Ishikawa (cell line): ENCODE measurements at regions not wholly inside any gene's neighbourhood (a gene's known extent, or its start where the extent isn't known, plus 50 kb on each side); places are given as distances from the start of the nearest gene placed in this dataset.

Experiments
- CEBPB ChIP-seq: IDR thresholded peaks from 2 replicates; pipeline ENCODE4 v1.6.1; 2012
- CREB1 ChIP-seq: IDR thresholded peaks from 2 replicates; pipeline ENCODE4 v1.6.1; 2012; ENCODE audit warnings: low read depth
- EGR1 ChIP-seq: IDR thresholded peaks from 2 replicates; pipeline ENCODE4 v1.6.1; 2012
- EP300 ChIP-seq: IDR thresholded peaks from 2 replicates; pipeline ENCODE4 v1.6.1; 2012; ENCODE audit warnings: borderline replicate concordance
- FOXM1 ChIP-seq: IDR thresholded peaks from 2 replicates; pipeline ENCODE4 v1.6.1; 2012; ENCODE audit warnings: low read depth, borderline replicate concordance
- MAX ChIP-seq: IDR thresholded peaks from 2 replicates; pipeline ENCODE4 v1.6.1; 2012
- NFIC ChIP-seq: IDR thresholded peaks from 2 replicates; pipeline ENCODE4 v1.6.1; 2012
- RAD21 ChIP-seq: IDR thresholded peaks from 2 replicates; pipeline ENCODE4 v1.6.1; 2012; ENCODE audit warnings: low read depth
- TAF1 ChIP-seq: IDR thresholded peaks from 2 replicates; pipeline ENCODE4 v1.6.1; 2012; ENCODE audit warnings: low read depth, mild to moderate bottlenecking
- TCF12 ChIP-seq: IDR thresholded peaks from 2 replicates; pipeline ENCODE4 v1.6.1; 2012; ENCODE audit warnings: low read depth
- TEAD4 ChIP-seq: IDR thresholded peaks from 2 replicates; pipeline ENCODE4 v1.6.1; 2012
- YY1 ChIP-seq: IDR thresholded peaks from 2 replicates; pipeline ENCODE4 v1.6.1; 2012; ENCODE audit warnings: low read depth
- ZBTB7A ChIP-seq: IDR thresholded peaks from 2 replicates; pipeline ENCODE4 v1.6.1; 2012; ENCODE audit warnings: low read depth
- TF ChIP-seq, protein P1 (sequence below): IDR thresholded peaks from 2 replicates; pipeline ENCODE4 v1.6.1; 2012; ENCODE audit warnings: low read depth, mild to moderate bottlenecking
- TF ChIP-seq, protein P2 (sequence below): IDR thresholded peaks from 2 replicates; pipeline ENCODE4 v1.6.1; 2012

- TF ChIP-seq YY1: no peak
- TF ChIP-seq ZBTB7A: no peak
- no peak for TF ChIP-seq NFIC
- TF ChIP-seq CEBPB: no peak
- no peak for TF ChIP-seq EGR1
- no peak for TF ChIP-seq FOXM1
Measured at GRCh38 chr7:115297656-115298055, 375.8 kb downstream of the MDFIC start.

DNA sequence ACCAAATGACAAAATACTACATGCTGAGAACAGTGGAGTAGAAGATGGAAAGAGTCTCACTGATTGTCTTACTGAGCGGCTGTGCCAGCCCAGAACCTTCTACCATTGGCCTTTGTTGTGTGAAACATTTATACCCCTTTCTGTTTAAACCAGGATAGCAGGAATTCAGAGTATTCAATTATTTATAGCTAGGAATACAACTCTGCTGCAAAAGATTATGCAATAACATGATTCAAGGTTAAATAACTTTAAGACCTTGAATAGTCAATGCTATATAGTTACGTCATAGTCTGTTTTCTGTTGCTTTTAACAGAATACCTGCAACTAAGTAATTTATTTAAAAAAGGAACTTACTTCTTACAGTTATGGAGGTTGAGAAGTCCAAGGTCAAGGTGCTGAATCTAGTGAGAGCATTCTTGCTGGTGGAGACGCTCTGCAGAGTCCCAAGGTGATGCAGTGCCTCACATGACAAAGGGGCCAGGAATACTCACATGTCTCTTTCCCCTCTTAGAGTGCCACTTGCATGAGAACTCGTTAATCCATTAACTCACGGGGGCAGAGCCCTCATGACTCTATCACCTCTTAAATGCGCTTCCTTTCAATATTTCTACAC lies 371.8 kb downstream of the MDFIC start:
- TF ChIP-seq, protein P1, sequence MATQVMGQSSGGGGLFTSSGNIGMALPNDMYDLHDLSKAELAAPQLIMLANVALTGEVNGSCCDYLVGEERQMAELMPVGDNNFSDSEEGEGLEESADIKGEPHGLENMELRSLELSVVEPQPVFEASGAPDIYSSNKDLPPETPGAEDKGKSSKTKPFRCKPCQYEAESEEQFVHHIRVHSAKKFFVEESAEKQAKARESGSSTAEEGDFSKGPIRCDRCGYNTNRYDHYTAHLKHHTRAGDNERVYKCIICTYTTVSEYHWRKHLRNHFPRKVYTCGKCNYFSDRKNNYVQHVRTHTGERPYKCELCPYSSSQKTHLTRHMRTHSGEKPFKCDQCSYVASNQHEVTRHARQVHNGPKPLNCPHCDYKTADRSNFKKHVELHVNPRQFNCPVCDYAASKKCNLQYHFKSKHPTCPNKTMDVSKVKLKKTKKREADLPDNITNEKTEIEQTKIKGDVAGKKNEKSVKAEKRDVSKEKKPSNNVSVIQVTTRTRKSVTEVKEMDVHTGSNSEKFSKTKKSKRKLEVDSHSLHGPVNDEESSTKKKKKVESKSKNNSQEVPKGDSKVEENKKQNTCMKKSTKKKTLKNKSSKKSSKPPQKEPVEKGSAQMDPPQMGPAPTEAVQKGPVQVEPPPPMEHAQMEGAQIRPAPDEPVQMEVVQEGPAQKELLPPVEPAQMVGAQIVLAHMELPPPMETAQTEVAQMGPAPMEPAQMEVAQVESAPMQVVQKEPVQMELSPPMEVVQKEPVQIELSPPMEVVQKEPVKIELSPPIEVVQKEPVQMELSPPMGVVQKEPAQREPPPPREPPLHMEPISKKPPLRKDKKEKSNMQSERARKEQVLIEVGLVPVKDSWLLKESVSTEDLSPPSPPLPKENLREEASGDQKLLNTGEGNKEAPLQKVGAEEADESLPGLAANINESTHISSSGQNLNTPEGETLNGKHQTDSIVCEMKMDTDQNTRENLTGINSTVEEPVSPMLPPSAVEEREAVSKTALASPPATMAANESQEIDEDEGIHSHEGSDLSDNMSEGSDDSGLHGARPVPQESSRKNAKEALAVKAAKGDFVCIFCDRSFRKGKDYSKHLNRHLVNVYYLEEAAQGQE: no peak
- TF ChIP-seq FOXM1: no peak
- no peak for TF ChIP-seq EGR1
- no peak for TF ChIP-seq RAD21
- no peak for TF ChIP-seq YY1
- no peak for TF ChIP-seq CEBPB
- TF ChIP-seq MAX: no peak
- TF ChIP-seq TCF12: no peak
- TF ChIP-seq CREB1: no peak
- TF ChIP-seq, protein P2, sequence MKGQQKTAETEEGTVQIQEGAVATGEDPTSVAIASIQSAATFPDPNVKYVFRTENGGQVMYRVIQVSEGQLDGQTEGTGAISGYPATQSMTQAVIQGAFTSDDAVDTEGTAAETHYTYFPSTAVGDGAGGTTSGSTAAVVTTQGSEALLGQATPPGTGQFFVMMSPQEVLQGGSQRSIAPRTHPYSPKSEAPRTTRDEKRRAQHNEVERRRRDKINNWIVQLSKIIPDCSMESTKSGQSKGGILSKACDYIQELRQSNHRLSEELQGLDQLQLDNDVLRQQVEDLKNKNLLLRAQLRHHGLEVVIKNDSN: no peak
- TF ChIP-seq TAF1: no peak
- TF ChIP-seq ZBTB7A: no peak
- TF ChIP-seq TEAD4: no peak
- TF ChIP-seq NFIC: no peak
- no peak for TF ChIP-seq EP300

DNA sequence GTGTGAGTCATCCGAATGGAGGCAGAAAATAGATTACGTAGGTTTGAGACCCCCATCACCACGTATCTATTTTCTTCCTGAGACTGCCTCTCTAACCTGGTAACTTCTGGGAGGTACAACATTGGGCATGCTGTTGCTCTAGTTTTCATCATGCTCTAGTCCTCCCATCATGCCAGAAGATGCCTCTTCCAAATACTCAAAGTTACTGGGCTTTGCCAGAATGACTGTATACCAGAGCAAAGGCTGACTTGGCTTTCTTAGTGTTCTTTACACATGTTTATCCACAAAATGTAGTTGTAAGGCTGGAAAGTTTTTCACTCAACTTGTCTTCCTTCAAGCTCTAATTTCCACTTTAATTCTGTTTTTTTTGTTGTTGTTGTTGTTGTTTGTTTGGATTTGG lies 370.5 kb downstream of the MDFIC start:
- TF ChIP-seq TAF1 (no peak), CREB1 (no peak)
- TF ChIP-seq, protein P1: no peak

- TF ChIP-seq RAD21 (no peak), YY1 (no peak), TCF12 (no peak), NFIC (no peak), CREB1 (no peak), MAX (no peak), TEAD4 (no peak), CEBPB (no peak), EP300 (no peak), EGR1 (no peak), ZBTB7A (no peak), FOXM1 (no peak), TAF1 (no peak)
- TF ChIP-seq, protein P2: no peak
- TF ChIP-seq, protein P1: no peak
Measured at GRCh38 chr7:115289971-115290370, 368.1 kb downstream of the MDFIC start.

GRCh38 chr7:115276791-115277190 lies 354.9 kb downstream of the MDFIC start:
- TF ChIP-seq MAX: no peak
- TF ChIP-seq, protein P2: no peak
- no peak for TF ChIP-seq FOXM1
- TF ChIP-seq EGR1: no peak
- TF ChIP-seq CEBPB: no peak
- TF ChIP-seq EP300: no peak
- no peak for TF ChIP-seq TCF12
